Heart left ventricle (tissue), 13 donors: ENCODE measurements at regions not wholly inside any gene's neighbourhood (a gene's known extent, or its start where the extent isn't known, plus 50 kb on each side); places are given as distances from the start of the nearest gene placed in this dataset.

ENCODE experiments used
- CTCF ChIP-seq, 12 donors: fragments of 200-600 bp; sonication (generic) in 4 of 12; IDR thresholded peaks; one replicate each; pipeline versions ENCODE4 v1.5.0 to v1.8.0; 2018 to 2022; ENCODE audit warnings: antibody characterized with exemption in 12 of 12, mild to moderate bottlenecking in 5 of 12
- POLR2A ChIP-seq, 2 donors: fragments of 450-650 bp; IDR thresholded peaks; one replicate each; pipeline ENCODE4 v1.6.1; 2017; ENCODE audit warnings: antibody characterized with exemption in 2 of 2, mild to moderate bottlenecking in 2 of 2, moderate library complexity in 2 of 2
- donor health status: ischemic (EF 13 %, LVEDD 7.1; RV severe dilation, severe dysfunction).
- donor health status: DM: no; HTN: yes; CAD: no.
- donor health status: DM: no; HTN: no; CAD: no.
- donor health status: ischemic (EF 25% LVEDD 6.9; RV normal size, moderate dysfunction).
- donor health status: ischemic (EF 25% LVEDD 5.7; RV mildly dilated, moderate dysfunction).
- donor health status: ischemic (EF 35%, LVEDD 5.7; RV mildly dilated, moderate dysfunction).
- donor health status: nonischemic (EF 11% LVEDD 7.7; RV severe dilation, severe dysfunction).
- donor health status: DM: yes; HTN: yes; CAD: no.
- donor health status: PGD.
- donor health status: ischemic (EF 29% LVEDD 5.4; RV normal size, mild dysfunction).
- donor health status: nonischemic (EF 23%, LVEDD 6.1; RV moderate dilation, normal function).

DNA sequence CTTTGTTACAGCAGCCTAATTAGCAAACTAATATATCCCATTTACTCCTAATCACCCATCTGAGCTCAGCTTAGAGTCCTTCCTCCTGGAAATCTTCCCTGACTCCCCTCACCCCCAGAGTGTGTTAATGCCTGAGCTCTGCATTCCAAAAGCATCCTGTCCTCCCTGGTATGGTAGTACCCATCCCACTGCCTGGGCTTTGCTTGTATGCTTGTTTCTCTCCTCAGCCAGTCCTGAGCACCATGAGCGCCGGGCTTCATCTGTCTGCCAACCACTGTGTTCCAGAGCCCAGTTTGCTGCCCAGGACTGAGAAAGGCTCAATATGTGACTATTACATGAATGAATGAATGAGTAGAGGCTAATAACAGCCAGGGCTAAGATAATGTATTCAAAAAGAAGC lies 272.4 kb downstream of the CDK5RAP2 start:
- TF ChIP-seq CTCF (IDR thresholded peaks at IDR 0.05) (no peak), POLR2A (IDR thresholded peaks at IDR 0.05) (no peak)
